Neural cell (in vitro differentiated cells): ENCODE measurements at regions not wholly inside any gene's neighbourhood (a gene's known extent, or its start where the extent isn't known, plus 50 kb on each side); places are given as distances from the start of the nearest gene placed in this dataset.

Experiments used
- H2AFZ ChIP-seq: fragments of 200-600, 300-800 bp; sonication (generic), shearing (Covaris generic); 2 replicates; pipeline ENCODE4 v1.6.0; 2014; ENCODE audit warnings: low read depth, mild to moderate bottlenecking, antibody characterized with exemption, low read length, moderate library complexity
- H3F3A ChIP-seq: fragments of 200-600 bp; shearing (Covaris generic); 2 replicates; pipeline ENCODE4 v1.6.1; 2016; ENCODE audit warnings: mild to moderate bottlenecking, moderate library complexity, mixed read lengths, antibody characterized with exemption, low read length; ENCODE audit not compliant: insufficient read depth, poor library complexity, severe bottlenecking
- H3K27ac ChIP-seq: fragments of 200-600, 300-800 bp; sonication (generic), shearing (Covaris generic); 2 replicates; pipeline ENCODE4 v1.5.1; 2014; ENCODE audit warnings: mild to moderate bottlenecking, low read length, moderate library complexity
- H3K27me3 ChIP-seq: fragments of 300-800, 200-600 bp; sonication (generic), shearing (Covaris generic); 2 replicates; pipeline ENCODE4 v1.6.0; 2014; ENCODE audit warnings: mild to moderate bottlenecking, low read depth, low read length, moderate library complexity; ENCODE audit not compliant: insufficient read depth
- H3K36me3 ChIP-seq: fragments of 300-800, 200-600 bp; sonication (generic), shearing (Covaris generic); 2 replicates; pipeline ENCODE4 v1.5.1; 2014; ENCODE audit warnings: mild to moderate bottlenecking, antibody characterized with exemption, low read length, moderate library complexity; ENCODE audit not compliant: insufficient read depth
- H3K4me2 ChIP-seq: fragments of 300-800, 200-600 bp; sonication (generic), shearing (Covaris generic); 2 replicates; pipeline ENCODE4 v1.6.0; 2014; ENCODE audit warnings: mild to moderate bottlenecking, low read length
- H3K4me3 ChIP-seq: fragments of 300-800, 200-600 bp; sonication (generic), shearing (Covaris generic); 2 replicates; pipeline ENCODE4 v1.5.1; 2014; ENCODE audit warnings: mild to moderate bottlenecking, low read length, moderate library complexity
- H3K79me2 ChIP-seq: fragments of 200-600 bp; shearing (Covaris generic); replicated peaks from 2 replicates; pipeline ENCODE4 v1.6.0; 2014; ENCODE audit warnings: mild to moderate bottlenecking, low read length, moderate library complexity; ENCODE audit not compliant: insufficient read depth
- H3K9ac ChIP-seq: fragments of 300-800, 200-600 bp; sonication (generic), shearing (Covaris generic); 2 replicates; pipeline ENCODE4 v1.6.1; 2016; ENCODE audit warnings: mild to moderate bottlenecking, low read length, mixed read lengths
- H3K9me2 ChIP-seq: fragments of 200-600 bp; shearing (Covaris generic); 2 replicates; pipeline ENCODE4 v1.6.1; 2016; ENCODE audit warnings: mild to moderate bottlenecking, low read length, mixed read lengths; ENCODE audit not compliant: insufficient read depth
- H3K9me3 ChIP-seq: fragments of 200-600, 300-800 bp; sonication (generic), shearing (Covaris generic); 2 replicates; pipeline ENCODE4 v1.6.1; 2016; ENCODE audit warnings: mild to moderate bottlenecking, mixed run types, low read length, moderate library complexity, mixed read lengths
- H4K20me1 ChIP-seq: fragments of 200-600 bp; shearing (Covaris generic); 2 replicates; pipeline ENCODE4 v1.6.1; 2016; ENCODE audit warnings: mild to moderate bottlenecking, mixed run types; ENCODE audit not compliant: insufficient read depth
- CTCF ChIP-seq: fragments of 450-650 bp; IDR thresholded peaks from 2 replicates; pipeline ENCODE4 v1.5.1; 2014; ENCODE audit warnings: antibody characterized with exemption, mild to moderate bottlenecking, moderate library complexity; ENCODE audit not compliant: poor library complexity, severe bottlenecking
- EP300 ChIP-seq: fragments of 450-650 bp; conservative IDR thresholded peaks from 2 replicates; pipeline ENCODE4 v1.6.1; 2014; ENCODE audit warnings: antibody characterized with exemption, mild to moderate bottlenecking, moderate library complexity; ENCODE audit not compliant: poor library complexity, severe bottlenecking
- EZH2 ChIP-seq: fragments of 200-600, 300-800 bp; shearing (Covaris generic), sonication (generic); IDR thresholded peaks from 2 replicates; pipeline ENCODE4 v1.6.1; 2014; ENCODE audit warnings: antibody characterized with exemption, low read length, borderline replicate concordance, mild to moderate bottlenecking; ENCODE audit not compliant: insufficient read depth, poor library complexity, severe bottlenecking
- MXI1 ChIP-seq: fragments of 450-650 bp; conservative IDR thresholded peaks from 2 replicates; pipeline ENCODE4 v1.6.1; 2014; ENCODE audit warnings: antibody characterized with exemption, mild to moderate bottlenecking; ENCODE audit not compliant: poor library complexity, severe bottlenecking
- POLR2AphosphoS5 ChIP-seq: IDR thresholded peaks from 2 replicates; pipeline ENCODE4 v1.6.1; 2012
- RAD21 ChIP-seq: fragments of 450-650 bp; conservative IDR thresholded peaks from 2 replicates; pipeline ENCODE4 v1.6.1; 2014; ENCODE audit warnings: antibody characterized with exemption, mild to moderate bottlenecking, moderate library complexity
- REST ChIP-seq: IDR thresholded peaks from 2 replicates; pipeline ENCODE4 v1.6.1; 2012; ENCODE audit warnings: borderline replicate concordance
- SMC3 ChIP-seq: fragments of 450-650 bp; conservative IDR thresholded peaks from 2 replicates; pipeline ENCODE4 v1.6.1; 2014; ENCODE audit warnings: antibody characterized with exemption, mild to moderate bottlenecking, moderate library complexity; ENCODE audit not compliant: poor library complexity
- TAF1 ChIP-seq: IDR thresholded peaks from 2 replicates; pipeline ENCODE4 v1.6.1; 2012; ENCODE audit warnings: low read depth

- Histone ChIP-seq H3K9ac (no peak overlapping the region), H3K4me3 (no peak overlapping the region), H3K4me2 (no peak overlapping the region), H3K27me3 (no peaks in the 10 kb centered on the region), H3F3A (no peaks in the 10 kb centered on the region), H3K36me3 (no peaks in the 10 kb centered on the region), H3K9me3 (no peaks in the 10 kb centered on the region), H4K20me1 (no peaks in the 10 kb centered on the region), H3K79me2 (no peaks in the 10 kb centered on the region), H2AFZ (no peak overlapping the region), H3K27ac (no peak overlapping the region), H3K9me2 (no peaks in the 10 kb centered on the region)
- TF ChIP-seq SMC3 (no peak), RAD21 (no peak), REST (no peak), MXI1 (no peak), CTCF (no peak), EP300 (no peak), TAF1 (no peak), POLR2AphosphoS5 (no peak), EZH2 (no peak)
These were observed 334.4 kb upstream of the SPRED2 start for GRCh38 chr2:65766768-65767267.

- Histone ChIP-seq H4K20me1 (no peaks in the 10 kb centered on the region), H3K9me3 (no peaks in the 10 kb centered on the region), H3K9ac (no peak overlapping the region), H3F3A (no peaks in the 10 kb centered on the region), H3K36me3 (no peaks in the 10 kb centered on the region), H3K79me2 (no peaks in the 10 kb centered on the region), H3K4me2 (no peak overlapping the region), H2AFZ (no peak overlapping the region), H3K4me3 (no peak overlapping the region), H3K9me2 (no peaks in the 10 kb centered on the region), H3K27me3 (no peaks in the 10 kb centered on the region), H3K27ac (no peak overlapping the region)
- TF ChIP-seq CTCF (no peak), RAD21 (no peak), MXI1 (no peak), REST (no peak), EZH2 (no peak), TAF1 (no peak), EP300 (no peak), SMC3 (no peak), POLR2AphosphoS5 (no peak)
These were observed 333.0 kb upstream of the SPRED2 start for GRCh38 chr2:65765376-65765775.
